ENCODE measurements at regions not wholly inside any gene's neighbourhood (a gene's known extent, or its start where the extent isn't known, plus 50 kb on each side); places are given as distances from the start of the nearest gene placed in this dataset.

DNA sequence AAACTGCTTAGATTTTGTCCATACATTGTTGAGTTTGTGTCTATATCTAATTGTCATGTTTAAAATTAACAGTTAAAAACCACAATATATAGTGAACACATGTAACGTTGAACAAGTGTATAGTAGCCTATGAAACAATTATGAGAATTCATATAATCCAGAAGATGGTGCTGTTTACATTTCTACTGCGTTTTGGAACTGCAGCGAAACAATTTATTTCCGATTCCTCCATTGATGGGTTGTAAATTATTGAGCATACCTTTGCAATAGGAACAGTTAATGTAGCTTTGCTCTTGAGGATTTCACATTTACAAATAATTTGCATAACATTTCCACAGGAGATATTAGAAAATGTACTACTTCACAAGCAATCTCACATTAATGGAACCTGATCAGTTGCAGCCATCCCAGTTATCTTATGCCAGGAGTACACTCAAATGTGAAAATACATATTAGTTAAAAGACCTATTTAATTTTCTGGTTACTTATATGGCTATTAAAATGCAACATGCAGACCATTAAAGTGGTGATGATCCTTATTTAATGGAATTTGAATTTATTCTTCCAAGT, 411.8 kb downstream of the CDH10 start:
- TF ChIP-seq, protein P1, sequence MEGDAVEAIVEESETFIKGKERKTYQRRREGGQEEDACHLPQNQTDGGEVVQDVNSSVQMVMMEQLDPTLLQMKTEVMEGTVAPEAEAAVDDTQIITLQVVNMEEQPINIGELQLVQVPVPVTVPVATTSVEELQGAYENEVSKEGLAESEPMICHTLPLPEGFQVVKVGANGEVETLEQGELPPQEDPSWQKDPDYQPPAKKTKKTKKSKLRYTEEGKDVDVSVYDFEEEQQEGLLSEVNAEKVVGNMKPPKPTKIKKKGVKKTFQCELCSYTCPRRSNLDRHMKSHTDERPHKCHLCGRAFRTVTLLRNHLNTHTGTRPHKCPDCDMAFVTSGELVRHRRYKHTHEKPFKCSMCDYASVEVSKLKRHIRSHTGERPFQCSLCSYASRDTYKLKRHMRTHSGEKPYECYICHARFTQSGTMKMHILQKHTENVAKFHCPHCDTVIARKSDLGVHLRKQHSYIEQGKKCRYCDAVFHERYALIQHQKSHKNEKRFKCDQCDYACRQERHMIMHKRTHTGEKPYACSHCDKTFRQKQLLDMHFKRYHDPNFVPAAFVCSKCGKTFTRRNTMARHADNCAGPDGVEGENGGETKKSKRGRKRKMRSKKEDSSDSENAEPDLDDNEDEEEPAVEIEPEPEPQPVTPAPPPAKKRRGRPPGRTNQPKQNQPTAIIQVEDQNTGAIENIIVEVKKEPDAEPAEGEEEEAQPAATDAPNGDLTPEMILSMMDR (IDR thresholded peaks at IDR 0.05) = no peak
- no peak for TF ChIP-seq POLR2A (IDR thresholded peaks at IDR 0.05)
